NAMALWA (cell line): ENCODE measurements at regions not wholly inside any gene's neighbourhood (a gene's known extent, or its start where the extent isn't known, plus 50 kb on each side); places are given as distances from the start of the nearest gene placed in this dataset.

ENCODE experiments used
- DNase-seq: peaks from one replicate; pipeline ENCODE4 v3.0.0-alpha.2; 2015; ENCODE audit warnings: low spot score

- DNase-seq: no peak
Observed at GRCh38 chr4:180407275-180407885, 1835.8 kb upstream of the TENM3 start.

- no peak for DNase-seq
Observed at GRCh38 chr4:180418819-180419531, 1824.2 kb upstream of the TENM3 start.

- no peak for DNase-seq
Observed at GRCh38 chr4:180422989-180423711, 1820.1 kb upstream of the TENM3 start.

GRCh38 chr4:180423712-180424057 lies 1819.5 kb upstream of the TENM3 start:
- no peak for DNase-seq

- DNase-seq: no peak
Observed at GRCh38 chr4:180426938-180427337, 1816.3 kb upstream of the TENM3 start.

- no peak for DNase-seq
Observed at GRCh38 chr4:180430283-180430682, 1812.9 kb upstream of the TENM3 start.

- no peak for DNase-seq
Observed at GRCh38 chr4:180434131-180434895, 1808.9 kb upstream of the TENM3 start.

DNA sequence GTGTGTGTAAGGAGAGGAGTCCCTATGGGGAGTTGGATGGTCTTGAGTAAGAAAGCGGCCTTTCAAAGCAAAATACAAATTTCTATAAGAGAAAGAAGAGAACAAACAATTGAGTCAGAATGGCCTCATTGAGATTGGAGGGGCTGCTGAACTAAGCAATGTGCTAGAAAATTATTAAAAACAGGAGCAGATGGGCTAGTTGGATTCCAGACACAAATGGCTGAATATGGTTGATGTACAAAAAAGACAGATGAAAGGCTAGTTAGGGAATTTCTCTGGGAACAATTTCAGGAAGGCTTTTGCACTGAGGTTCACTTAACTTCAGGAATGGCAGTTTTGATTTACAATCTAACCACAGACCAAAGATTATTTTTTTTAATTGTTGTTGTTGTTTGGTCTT lies 1806.8 kb upstream of the TENM3 start:
- no peak for DNase-seq

- no peak for DNase-seq
Observed at GRCh38 chr4:180437601-180438000, 1805.6 kb upstream of the TENM3 start.

- no peak for DNase-seq
Observed at GRCh38 chr4:180448306-180448705, 1794.9 kb upstream of the TENM3 start.

DNA sequence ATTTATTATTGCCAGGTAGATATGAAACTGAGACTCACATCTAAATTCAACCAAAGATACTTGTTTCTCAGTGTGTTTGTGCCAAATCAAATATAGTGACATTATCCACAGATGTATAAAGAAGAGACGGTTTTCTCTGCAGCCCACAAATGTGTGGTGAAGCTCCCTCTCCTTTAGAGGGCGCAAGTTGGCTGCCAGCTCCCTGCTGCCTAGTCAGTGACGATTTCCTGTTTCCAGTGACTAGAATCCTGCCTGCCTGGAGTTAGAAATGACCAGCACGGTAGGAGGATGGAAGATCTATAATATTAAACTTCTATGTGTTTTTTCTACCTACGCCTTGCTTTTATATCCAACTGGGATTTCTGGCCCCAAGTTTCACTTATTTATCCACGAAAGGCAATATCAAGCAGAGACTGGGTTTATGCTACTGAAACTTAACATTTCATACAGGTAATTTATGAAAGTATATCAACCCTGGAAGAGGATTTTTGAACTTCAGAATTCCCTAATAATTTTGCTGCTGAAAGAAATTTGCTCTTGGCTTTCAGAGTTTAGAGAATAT lies 1793.7 kb upstream of the TENM3 start:
- DNase-seq: peak; percentile 73

DNA sequence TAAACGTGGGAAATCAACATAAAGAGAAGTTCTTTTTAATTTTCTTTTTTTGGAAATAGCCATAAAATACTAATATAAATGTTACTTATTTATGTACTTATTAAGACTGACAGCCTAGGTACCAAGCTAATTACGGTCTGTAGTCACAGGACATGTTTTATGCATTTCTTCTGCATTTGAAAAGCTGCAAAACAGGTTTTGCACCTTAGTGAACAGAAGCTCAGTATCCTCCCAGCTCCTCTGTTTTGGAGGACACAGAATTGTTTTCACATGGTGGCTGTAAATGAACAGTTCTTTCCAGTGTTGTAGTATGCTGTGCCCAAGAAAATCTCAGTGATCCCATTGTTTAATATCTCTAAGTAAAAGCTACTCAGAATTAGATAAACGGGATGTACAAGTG lies 1788.0 kb upstream of the TENM3 start:
- no peak for DNase-seq

- DNase-seq: no peak
Observed at GRCh38 chr4:180456928-180457327, 1786.3 kb upstream of the TENM3 start.

- DNase-seq: no peak
Observed at GRCh38 chr4:180462116-180462515, 1781.1 kb upstream of the TENM3 start.

DNA sequence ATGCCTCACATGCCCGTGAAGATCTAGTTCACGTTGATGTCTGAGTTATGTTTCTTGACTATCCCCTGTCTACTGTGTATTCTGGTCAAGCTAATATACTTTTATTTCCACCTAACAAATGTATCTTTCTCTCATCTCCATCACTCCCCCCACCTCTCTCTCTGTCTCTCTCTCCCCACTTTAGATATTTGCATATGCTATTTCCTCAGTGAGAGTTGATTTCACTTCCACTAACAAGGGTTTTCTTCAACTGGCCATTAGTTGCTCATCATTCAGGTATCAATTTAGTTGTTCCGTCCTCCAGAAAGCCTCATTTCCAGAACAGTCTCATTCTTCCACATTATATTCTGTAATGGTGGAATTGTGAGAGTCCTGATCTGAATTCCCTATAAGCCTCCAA lies 1777.8 kb upstream of the TENM3 start:
- no peak for DNase-seq

DNA sequence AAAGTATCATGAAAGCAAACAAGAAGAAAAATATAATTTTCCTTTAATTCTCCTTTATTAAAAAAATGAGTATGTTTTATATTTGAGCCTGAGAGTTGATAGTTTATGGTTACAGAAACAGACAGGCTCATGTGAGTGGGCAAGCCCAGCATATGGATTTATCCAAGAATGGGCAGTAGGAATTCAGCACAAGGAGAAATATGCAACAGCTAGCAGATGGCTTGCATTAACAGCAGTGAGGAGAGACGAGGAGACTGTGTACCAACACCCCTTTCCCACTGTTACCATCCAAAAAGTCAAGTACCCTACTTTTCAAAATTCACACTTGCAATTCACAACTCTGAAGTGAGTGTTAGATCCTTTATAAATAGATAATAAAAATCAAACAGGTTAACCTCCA lies 1760.2 kb upstream of the TENM3 start:
- no peak for DNase-seq

- DNase-seq: no peak
Observed at GRCh38 chr4:180485407-180485806, 1757.8 kb upstream of the TENM3 start.

DNA sequence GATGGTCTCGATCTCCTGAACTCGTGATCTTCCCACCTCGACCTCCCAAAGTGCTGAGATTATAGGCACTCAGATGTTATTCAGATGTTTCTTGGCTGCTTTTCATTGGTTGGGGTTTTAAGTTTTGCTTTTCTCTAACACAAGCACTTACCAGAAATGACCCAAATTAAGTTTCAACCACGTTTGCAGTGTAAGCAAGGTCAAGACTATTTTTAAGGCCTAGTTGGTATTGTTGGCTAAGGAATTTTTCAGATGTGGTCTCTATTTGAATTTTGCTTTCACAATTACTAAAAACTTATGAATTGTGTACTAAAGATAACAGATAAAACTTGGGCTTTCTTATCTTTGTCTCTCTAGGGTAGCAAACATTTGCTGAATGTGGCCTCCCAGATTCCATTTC lies 1756.9 kb upstream of the TENM3 start:
- DNase-seq: no peak

- no peak for DNase-seq
Observed at GRCh38 chr4:180489787-180490186, 1753.4 kb upstream of the TENM3 start.

DNA sequence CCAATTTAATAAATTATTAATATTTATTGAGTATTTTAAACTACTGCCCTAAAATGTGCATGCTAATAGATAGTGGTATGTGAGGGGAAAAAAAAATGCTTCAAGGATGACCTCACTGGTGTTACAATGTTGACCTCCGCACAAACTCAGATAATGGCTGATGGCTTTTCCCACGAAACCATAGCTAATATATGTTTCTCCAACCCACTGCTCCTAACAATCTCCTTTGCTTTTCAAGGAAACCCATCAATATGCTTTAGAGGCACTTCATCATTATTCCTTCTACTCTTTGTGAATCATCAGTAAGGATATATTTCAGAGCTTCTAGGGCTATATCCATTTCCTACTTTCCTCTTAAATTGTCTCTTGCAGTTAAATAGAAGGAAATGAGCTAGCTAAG lies 1752.0 kb upstream of the TENM3 start:
- no peak for DNase-seq

DNA sequence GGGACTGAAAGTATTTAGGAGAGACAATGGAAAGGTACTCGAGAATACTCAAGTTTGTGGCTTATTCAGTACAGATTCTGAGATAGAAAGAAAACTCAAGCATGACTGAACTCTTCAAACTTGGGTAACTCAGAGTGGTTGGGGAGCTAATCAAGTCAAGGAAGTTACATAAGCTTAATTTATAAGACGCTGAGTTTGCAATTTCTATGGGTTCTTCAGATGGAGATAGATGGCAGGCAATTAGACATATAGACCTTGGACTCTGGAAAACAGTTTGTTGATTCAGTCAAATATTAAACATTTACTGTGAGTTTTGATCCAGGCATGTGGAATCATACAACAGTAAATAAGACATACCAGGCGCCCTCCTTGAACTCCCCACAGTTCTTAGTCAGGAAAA lies 1749.9 kb upstream of the TENM3 start:
- DNase-seq: no peak

- no peak for DNase-seq
Observed at GRCh38 chr4:180500154-180500553, 1743.0 kb upstream of the TENM3 start.
